HepG2 (cell line): ENCODE measurements at regions not wholly inside any gene's neighbourhood (a gene's known extent, or its start where the extent isn't known, plus 50 kb on each side); places are given as distances from the start of the nearest gene placed in this dataset.

Experiments
- ATAC-seq: fragments of 200-7000 bp; cut with Tn5 transposase; 3 replicates; pipeline ENCODE4 v1.9.1; 2020; ENCODE audit warnings: mild to moderate bottlenecking, moderate library complexity
- BruUV-seq: library from RNA; stranded (reverse); fragments of 400-500 nt; replicated peaks from 2 replicates; lab custom pipeline; 2021; lab: Mats Ljungman, UMichigan
- CTCF ChIA-PET: fragments of 300-600 bp; formaldehyde crosslinking; extraction: SDS; loops from one replicate; lab custom pipeline; 2021; ENCODE audit warnings: low total read pairs, inconsistent platforms, low intra/inter-chr PET ratio; lab: Yijun Ruan, JAX
- POLR2A ChIA-PET: fragments of 350-600 bp; sonication (Branson Sonifier 250); formaldehyde crosslinking; loops from one replicate; lab custom pipeline; 2020; ENCODE audit warnings: antibody characterized with exemption, inconsistent platforms; lab: Yijun Ruan, JAX
- DNase-seq: peaks from one replicate; pipeline ENCODE4 v3.0.0-alpha.2; 2015; ENCODE audit warnings: low spot score
- FAIRE-seq: peaks from 3 replicates; lab custom pipeline; 2011; peaks lifted over from hg19 to GRCh38; lab: Jason Lieb, UNC
- H2AFZ ChIP-seq: one replicate; pipeline ENCODE4 v1.6.1; 2011; ENCODE audit warnings: low read length, inconsistent platforms
- H3K27ac ChIP-seq: fragments of 300-600 bp; 3 replicates; pipeline ENCODE4 v1.8.0; 2011; ENCODE audit warnings: mixed run types, mild to moderate bottlenecking, mixed read lengths, low read length, inconsistent platforms; ENCODE audit not compliant: insufficient read depth; ENCODE audit errors: extremely low read length
- H3K27me3 ChIP-seq, 2 experiments: fragments of 200-600 bp in 1 of 2; 2 replicates in 1 of 2; 3 replicates in 1 of 2; pipeline versions ENCODE4 v1.6.0 to v1.8.0; 2011; ENCODE audit warnings: low read length in 2 of 2, mild to moderate bottlenecking in 2 of 2, moderate library complexity in 2 of 2, inconsistent platforms in 1 of 2; ENCODE audit not compliant: insufficient read depth in 2 of 2, control insufficient read depth in 1 of 2
- H3K36me3 ChIP-seq, 2 experiments: fragments of 200-600 bp in 1 of 2; replicated peaks in 1 of 2; 2 replicates in 1 of 2; 3 replicates in 1 of 2; pipeline versions ENCODE4 v1.5.1 to v1.8.0; 2011; ENCODE audit warnings: low read length in 2 of 2, inconsistent platforms in 1 of 2; ENCODE audit not compliant: insufficient read depth in 2 of 2, control insufficient read depth in 1 of 2
- H3K4me1 ChIP-seq: 2 replicates; pipeline ENCODE4 v1.5.1; 2012; ENCODE audit warnings: low read length, inconsistent platforms; ENCODE audit not compliant: insufficient read depth
- H3K4me2 ChIP-seq: 2 replicates; pipeline ENCODE4 v1.6.0; 2011; ENCODE audit warnings: low read depth, low read length, inconsistent platforms
- H3K4me3 ChIP-seq, 3 experiments: fragments of 200-600 bp in 1 of 3; sonication (generic), shearing (Covaris generic) in 1 of 3; replicated peaks in 1 of 3; 2 replicates each; pipeline ENCODE4 v1.5.1; 2011 to 2016; ENCODE audit warnings: low read length in 3 of 3, inconsistent platforms in 2 of 3, low read depth in 2 of 3, mild to moderate bottlenecking in 2 of 3, control low read depth in 1 of 3, mixed read lengths in 1 of 3; ENCODE audit not compliant: insufficient read depth in 1 of 3
- H3K79me2 ChIP-seq: one replicate; pipeline ENCODE4 v1.6.1; 2011; ENCODE audit warnings: low read length, inconsistent platforms; ENCODE audit not compliant: insufficient read depth
- H3K9ac ChIP-seq: 2 replicates; pipeline ENCODE4 v1.6.0; 2011; ENCODE audit warnings: mild to moderate bottlenecking, low read depth, low read length, inconsistent platforms; ENCODE audit not compliant: insufficient read depth
- H3K9me3 ChIP-seq: 2 replicates; pipeline ENCODE4 v1.5.1; 2012; ENCODE audit warnings: mild to moderate bottlenecking, low read length
- H4K20me1 ChIP-seq: 2 replicates; pipeline ENCODE4 v1.6.0; 2011; ENCODE audit warnings: inconsistent platforms, mild to moderate bottlenecking, low read length, moderate library complexity; ENCODE audit not compliant: insufficient read depth
- ARNT2 ChIP-seq: sonication (generic); formaldehyde crosslinking; IDR thresholded peaks from 2 replicates; pipeline ENCODE4 v1.8.0; 2022; ENCODE audit warnings: mild to moderate bottlenecking, low read depth, missing genetic modification reagents, moderate library complexity
- ASH2L ChIP-seq: fragments of 300-600, 200-600 bp; sonication (generic); IDR thresholded peaks from 2 replicates; pipeline ENCODE4 v1.7.0; 2017; ENCODE audit warnings: low read depth, mild to moderate bottlenecking, moderate library complexity, mixed read lengths, low read length; ENCODE audit not compliant: insufficient read length
- GMEB2 ChIP-seq: IDR thresholded peaks from 2 replicates; pipeline ENCODE4 v1.6.1; 2016; ENCODE audit warnings: missing biosample characterization, missing genetic modification reagents, low read depth
- ISL2 ChIP-seq: sonication (generic); formaldehyde crosslinking; IDR thresholded peaks from 2 replicates; pipeline ENCODE4 v1.5.0; 2020; ENCODE audit warnings: missing genetic modification reagents
- KLF12 ChIP-seq: sonication (generic); formaldehyde crosslinking; IDR thresholded peaks from 2 replicates; pipeline ENCODE4 v1.4.0; 2020; ENCODE audit warnings: missing genetic modification reagents, borderline replicate concordance
- LBX2 ChIP-seq: sonication (generic); formaldehyde crosslinking; IDR thresholded peaks from 2 replicates; pipeline ENCODE4 v1.5.0; 2020; ENCODE audit warnings: missing genetic modification reagents, mild to moderate bottlenecking, borderline replicate concordance
- NR1H2 ChIP-seq: sonication (generic); formaldehyde crosslinking; IDR thresholded peaks from 2 replicates; pipeline ENCODE4 v1.8.1; 2022; ENCODE audit warnings: low read depth, missing genetic modification reagents, borderline replicate concordance
- SIN3A ChIP-seq: IDR thresholded peaks from 2 replicates; pipeline ENCODE4 v1.6.1; 2011; ENCODE audit warnings: low read depth, mild to moderate bottlenecking, control low read depth, low read length, borderline replicate concordance
- TARDBP ChIP-seq: sonication (generic); formaldehyde crosslinking; IDR thresholded peaks from 2 replicates; pipeline ENCODE4 v1.8.0; 2022; ENCODE audit warnings: mild to moderate bottlenecking, missing genetic modification reagents
- THAP8 ChIP-seq: sonication (generic); formaldehyde crosslinking; IDR thresholded peaks from 2 replicates; pipeline ENCODE4 v1.5.1; 2020; ENCODE audit warnings: missing genetic modification reagents, mild to moderate bottlenecking, borderline replicate concordance
- WIZ ChIP-seq: sonication (generic); formaldehyde crosslinking; IDR thresholded peaks from 2 replicates; pipeline ENCODE4 v1.5.1; 2020; ENCODE audit warnings: mild to moderate bottlenecking, missing genetic modification reagents
- ZNF296 ChIP-seq: sonication (generic); formaldehyde crosslinking; conservative IDR thresholded peaks from 2 replicates; pipeline ENCODE4 v1.5.0; 2020; ENCODE audit warnings: mild to moderate bottlenecking, missing genetic modification reagents
- ZNF569 ChIP-seq: sonication (generic); formaldehyde crosslinking; IDR thresholded peaks from 2 replicates; pipeline ENCODE4 v1.5.0; 2020; ENCODE audit warnings: mild to moderate bottlenecking, missing genetic modification reagents, moderate library complexity, borderline replicate concordance
- ZNF598 ChIP-seq: sonication (generic); formaldehyde crosslinking; IDR thresholded peaks from 2 replicates; pipeline ENCODE4 v1.5.1; 2020; ENCODE audit warnings: mild to moderate bottlenecking, missing genetic modification reagents, borderline replicate concordance
- WGBS: methylation state at CpG from one replicate; pipeline ENCODE4 v1.1.6; 2017; ENCODE audit warnings: low lambda C conversion rate; 5-methylcytosine and 5-hydroxymethylcytosine counted together
- in situ Hi-C: cut with HindIII; loops from 2 replicates; pipeline ENCODE4 v1.10.0; 2017; ENCODE audit warnings: low pct_unique_long_range_greater_than_20kb; ENCODE audit not compliant: extremely low pct_ligation_motif_present
- intact Hi-C: fragments of 100-400 bp; cut with micrococcal nuclease; formaldehyde crosslinking; loops from one replicate; pipeline ENCODE4 v1.10.0; 2022; ENCODE audit not compliant: unreplicated experiment
- TF ChIP-seq, protein P1 (sequence below): sonication (generic); formaldehyde crosslinking; IDR thresholded peaks from 2 replicates; pipeline ENCODE4 v1.4.0; 2020; ENCODE audit warnings: missing genetic modification reagents, borderline replicate concordance
- TF ChIP-seq, protein P2 (sequence below): sonication (generic); formaldehyde crosslinking; IDR thresholded peaks from 2 replicates; pipeline ENCODE4 v1.8.0; 2023; ENCODE audit warnings: mild to moderate bottlenecking, missing genetic modification reagents

- no TSS peak for BruUV-seq
- ATAC-seq (peak; percentile 47; the same call in 2 of the 3 replicates), DNase-seq (no peak), FAIRE-seq (no peak)
- Histone ChIP-seq H4K20me1 (no peaks in the 10 kb centered on the region), H3K9ac (no peak overlapping the region), H3K27me3 (no peaks in the 10 kb centered on the region), H3K4me1 (no peaks in the 10 kb centered on the region), H2AFZ (no peak overlapping the region), H3K36me3 (no peaks in the 10 kb centered on the region), H3K79me2 (no peaks in the 10 kb centered on the region), H3K9me3 (no peaks in the 10 kb centered on the region), H3K4me2 (no peak overlapping the region), H3K4me3 (no peak overlapping the region), H3K27ac (no peak overlapping the region)
- ChIA-PET POLR2A (no interaction called here), CTCF (no interaction called here)
- in situ Hi-C loops = no loop called here
- TF ChIP-seq SIN3A (no peak), ZNF569 (no peak), ZNF598 (no peak), WIZ (CRISPR knock-in tag) (no peak), ISL2 (CRISPR knock-in tag) (no peak), TARDBP (CRISPR knock-in tag) (no peak), GMEB2 (CRISPR knock-in tag) (no peak), ARNT2 (CRISPR knock-in tag) (no peak), THAP8 (CRISPR knock-in tag) (no peak), ZNF296 (no peak), LBX2 (CRISPR knock-in tag) (no peak), KLF12 (no peak), NR1H2 (CRISPR knock-in tag) (no peak), ASH2L (no peak)
- TF ChIP-seq, protein P1, sequence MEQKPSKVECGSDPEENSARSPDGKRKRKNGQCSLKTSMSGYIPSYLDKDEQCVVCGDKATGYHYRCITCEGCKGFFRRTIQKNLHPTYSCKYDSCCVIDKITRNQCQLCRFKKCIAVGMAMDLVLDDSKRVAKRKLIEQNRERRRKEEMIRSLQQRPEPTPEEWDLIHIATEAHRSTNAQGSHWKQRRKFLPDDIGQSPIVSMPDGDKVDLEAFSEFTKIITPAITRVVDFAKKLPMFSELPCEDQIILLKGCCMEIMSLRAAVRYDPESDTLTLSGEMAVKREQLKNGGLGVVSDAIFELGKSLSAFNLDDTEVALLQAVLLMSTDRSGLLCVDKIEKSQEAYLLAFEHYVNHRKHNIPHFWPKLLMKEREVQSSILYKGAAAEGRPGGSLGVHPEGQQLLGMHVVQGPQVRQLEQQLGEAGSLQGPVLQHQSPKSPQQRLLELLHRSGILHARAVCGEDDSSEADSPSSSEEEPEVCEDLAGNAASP = no peak
- TF ChIP-seq, protein P2, sequence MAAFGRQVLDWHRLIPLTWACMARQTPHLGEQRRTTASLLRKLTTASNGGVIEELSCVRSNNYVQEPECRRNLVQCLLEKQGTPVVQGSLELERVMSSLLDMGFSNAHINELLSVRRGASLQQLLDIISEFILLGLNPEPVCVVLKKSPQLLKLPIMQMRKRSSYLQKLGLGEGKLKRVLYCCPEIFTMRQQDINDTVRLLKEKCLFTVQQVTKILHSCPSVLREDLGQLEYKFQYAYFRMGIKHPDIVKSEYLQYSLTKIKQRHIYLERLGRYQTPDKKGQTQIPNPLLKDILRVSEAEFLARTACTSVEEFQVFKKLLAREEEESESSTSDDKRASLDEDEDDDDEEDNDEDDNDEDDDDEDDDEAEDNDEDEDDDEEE = no peak
- intact Hi-C loops = no loop called here
- 0% methylated on average over 3 of the region's 3 CpGs for WGBS
Observed at GRCh38 chr12:125424909-125425308, 359.7 kb downstream of the AACS start.
